ENCODE measurements at regions not wholly inside any gene's neighbourhood (a gene's known extent, or its start where the extent isn't known, plus 50 kb on each side); places are given as distances from the start of the nearest gene placed in this dataset.

DNA sequence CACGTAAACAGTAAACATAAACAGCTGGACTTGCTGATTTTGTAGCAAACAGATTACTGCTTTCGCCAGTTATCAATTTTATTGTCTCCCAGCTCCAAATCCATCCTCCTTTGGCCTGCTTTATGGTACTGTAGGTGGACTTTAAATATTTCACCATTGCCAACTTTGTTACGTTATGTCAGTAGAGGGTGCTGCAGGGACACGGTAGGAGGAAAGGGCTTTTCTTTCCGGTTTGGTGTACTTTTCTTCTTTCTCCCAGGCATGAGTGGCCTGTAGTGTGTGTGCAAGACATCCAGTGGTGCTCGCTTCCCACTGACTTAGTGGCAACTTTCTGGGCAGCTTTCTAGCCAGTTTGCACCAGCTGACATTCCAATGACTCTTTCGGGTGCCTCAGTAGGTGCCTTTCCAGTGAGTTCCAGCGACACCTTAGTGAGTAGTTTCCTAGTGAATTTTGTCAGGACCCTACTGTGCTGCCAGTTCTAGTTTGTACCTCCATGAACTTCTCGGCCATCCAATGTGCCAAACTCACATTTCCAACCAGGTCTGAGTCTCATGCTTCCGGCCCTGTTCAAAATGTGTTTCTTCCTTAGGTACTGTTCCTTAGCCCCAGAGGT is 267.6 kb upstream of the TENM4 start:
- Histone ChIP-seq H3K27me3 (ENCODE audit: control insufficient read depth in 5 of 5, insufficient read depth in 4 of 5, low read length in 5 of 5) (no peaks in the 10 kb centered on the region), H3K4me3 (ENCODE audit: low read depth in 1 of 5, low read length in 5 of 5) (no peak overlapping the region), H3K36me3 (ENCODE audit: control insufficient read depth in 5 of 5, insufficient read depth in 5 of 5, low read length in 5 of 5) (no peaks in the 10 kb centered on the region), H3K9ac (ENCODE audit: low read length in 5 of 5) (no peak overlapping the region), H3K4me1 (ENCODE audit: control insufficient read depth in 5 of 5, insufficient read depth in 5 of 5, low read length in 5 of 5) (no peaks in the 10 kb centered on the region), H3K27ac (ENCODE audit: low read depth, low read length) (no peak overlapping the region), H3K9me3 (ENCODE audit: control insufficient read depth in 5 of 5, low read length in 5 of 5) (peaks cover 0 to 24% (median 15%) of the 10 kb centered on the region in 5 donors)

DNA sequence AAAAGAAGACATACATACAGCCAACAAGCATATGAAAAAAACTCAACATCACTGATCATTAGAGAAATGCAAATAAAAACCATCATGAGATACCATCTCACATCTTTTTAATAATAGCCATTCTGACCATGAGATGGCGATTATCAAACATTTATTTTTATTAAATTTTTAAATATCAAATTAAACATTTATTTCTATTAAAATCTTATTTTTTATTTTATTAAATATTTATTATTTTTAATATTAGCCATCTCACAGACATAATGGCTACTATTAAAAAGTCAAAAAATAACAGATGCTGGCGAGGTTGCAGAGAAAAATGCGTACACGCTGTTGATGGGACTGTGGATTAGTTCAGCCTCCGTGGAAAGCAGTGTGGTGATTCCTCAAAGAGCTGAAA is 264.8 kb upstream of the TENM4 start:
- no peak overlapping the region for H3K9ac ChIP-seq (ENCODE audit: low read length in 5 of 5)
- H3K36me3 ChIP-seq (ENCODE audit: control insufficient read depth in 5 of 5, insufficient read depth in 5 of 5, low read length in 5 of 5), result no peaks in the 10 kb centered on the region
- no peaks in the 10 kb centered on the region for H3K27me3 ChIP-seq (ENCODE audit: control insufficient read depth in 5 of 5, insufficient read depth in 4 of 5, low read length in 5 of 5)
- no peak overlapping the region for H3K27ac ChIP-seq (ENCODE audit: low read depth, low read length)
- H3K4me1 ChIP-seq (ENCODE audit: control insufficient read depth in 5 of 5, insufficient read depth in 5 of 5, low read length in 5 of 5), result no peaks in the 10 kb centered on the region
- peaks cover 2 to 25% (median 14%) of the 10 kb centered on the region in 5 donors for H3K9me3 ChIP-seq (ENCODE audit: control insufficient read depth in 5 of 5, low read length in 5 of 5)
- no peak overlapping the region for H3K4me3 ChIP-seq (ENCODE audit: low read depth in 1 of 5, low read length in 5 of 5)

DNA sequence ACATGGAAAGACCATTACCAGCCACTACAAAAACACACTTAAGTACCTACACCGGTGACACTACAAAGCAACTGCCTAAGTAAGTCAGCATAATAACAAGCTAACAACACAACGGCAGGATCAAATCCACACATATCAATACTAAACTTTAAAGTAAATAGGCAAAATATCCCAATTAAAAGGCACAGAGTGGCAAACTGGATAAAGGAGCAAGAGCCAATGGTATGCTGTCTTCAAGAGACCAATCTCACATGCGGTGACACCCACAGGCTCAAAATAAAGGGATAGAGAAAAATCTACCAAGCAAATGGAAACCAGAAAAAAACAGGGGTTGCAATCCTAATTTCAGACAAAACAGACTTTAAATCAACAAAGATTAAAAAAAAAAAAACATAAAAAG is 261.5 kb upstream of the TENM4 start:
- Histone ChIP-seq H3K27ac (ENCODE audit: low read depth, low read length) (no peak overlapping the region), H3K9me3 (ENCODE audit: control insufficient read depth in 5 of 5, low read length in 5 of 5) (peaks cover 2 to 16% (median 12%) of the 10 kb centered on the region in 5 donors), H3K4me3 (ENCODE audit: low read depth in 1 of 5, low read length in 5 of 5) (peak overlapping the region in 1 of 5 donors; percentile 21), H3K36me3 (ENCODE audit: control insufficient read depth in 5 of 5, insufficient read depth in 5 of 5, low read length in 5 of 5) (no peaks in the 10 kb centered on the region), H3K9ac (ENCODE audit: low read length in 5 of 5) (no peak overlapping the region), H3K27me3 (ENCODE audit: control insufficient read depth in 5 of 5, insufficient read depth in 4 of 5, low read length in 5 of 5) (no peaks in the 10 kb centered on the region), H3K4me1 (ENCODE audit: control insufficient read depth in 5 of 5, insufficient read depth in 5 of 5, low read length in 5 of 5) (no peaks in the 10 kb centered on the region)

DNA sequence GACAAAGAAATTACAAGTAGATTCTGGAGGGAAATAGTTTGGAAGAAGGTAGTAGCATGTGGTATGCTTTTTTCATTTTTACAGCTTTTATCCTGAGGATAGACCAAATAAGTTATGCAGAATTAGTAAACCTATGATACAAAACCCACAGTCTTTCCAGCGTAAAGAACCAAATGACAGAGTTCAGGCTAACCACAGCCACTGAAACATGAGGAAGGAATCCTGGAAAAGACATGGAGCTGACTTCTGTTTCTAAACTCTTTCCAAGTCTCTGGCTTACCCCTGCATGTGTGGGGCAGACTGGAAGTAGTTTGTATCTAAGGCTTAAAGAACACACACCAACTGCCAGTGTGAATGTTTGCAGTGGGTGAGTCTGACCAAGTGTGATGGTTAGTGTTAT is 258.4 kb upstream of the TENM4 start:
- no peaks in the 10 kb centered on the region for H3K36me3 ChIP-seq (ENCODE audit: control insufficient read depth in 5 of 5, insufficient read depth in 5 of 5, low read length in 5 of 5)
- no peaks in the 10 kb centered on the region for H3K4me1 ChIP-seq (ENCODE audit: control insufficient read depth in 5 of 5, insufficient read depth in 5 of 5, low read length in 5 of 5)
- no peak overlapping the region for H3K4me3 ChIP-seq (ENCODE audit: low read depth in 1 of 5, low read length in 5 of 5)
- no peak overlapping the region for H3K9ac ChIP-seq (ENCODE audit: low read length in 5 of 5)
- no peak overlapping the region for H3K27ac ChIP-seq (ENCODE audit: low read depth, low read length)
- H3K9me3 ChIP-seq (ENCODE audit: control insufficient read depth in 5 of 5, low read length in 5 of 5), result peaks cover 2 to 16% (median 12%) of the 10 kb centered on the region in 5 donors
- no peaks in the 10 kb centered on the region for H3K27me3 ChIP-seq (ENCODE audit: control insufficient read depth in 5 of 5, insufficient read depth in 4 of 5, low read length in 5 of 5)

DNA sequence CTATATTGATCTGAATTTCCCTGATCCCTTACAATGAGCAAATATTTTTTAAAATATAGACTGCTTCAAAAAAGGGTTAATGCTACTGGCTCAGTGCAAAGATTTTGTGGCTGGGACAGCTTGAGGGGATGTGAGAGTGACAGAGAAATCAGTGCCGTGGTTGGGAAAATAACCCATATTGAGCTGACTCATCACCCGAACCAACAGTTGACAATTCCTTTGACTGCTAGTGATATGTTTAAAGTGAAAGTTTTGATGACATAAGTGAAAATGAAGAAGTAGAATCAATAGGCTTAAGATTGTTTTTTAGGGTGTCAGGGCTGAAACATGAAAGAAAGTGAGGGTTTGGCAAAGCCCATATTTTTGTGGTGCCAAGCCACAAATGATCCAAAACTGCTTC is 257.1 kb upstream of the TENM4 start:
- Histone ChIP-seq H3K27me3 (ENCODE audit: control insufficient read depth in 5 of 5, insufficient read depth in 4 of 5, low read length in 5 of 5) (no peaks in the 10 kb centered on the region), H3K9ac (ENCODE audit: low read length in 5 of 5) (no peak overlapping the region), H3K4me1 (ENCODE audit: control insufficient read depth in 5 of 5, insufficient read depth in 5 of 5, low read length in 5 of 5) (no peaks in the 10 kb centered on the region), H3K4me3 (ENCODE audit: low read depth in 1 of 5, low read length in 5 of 5) (no peak overlapping the region), H3K36me3 (ENCODE audit: control insufficient read depth in 5 of 5, insufficient read depth in 5 of 5, low read length in 5 of 5) (no peaks in the 10 kb centered on the region), H3K27ac (ENCODE audit: low read depth, low read length) (no peak overlapping the region), H3K9me3 (ENCODE audit: control insufficient read depth in 5 of 5, low read length in 5 of 5) (peaks cover 2 to 14% (median 10%) of the 10 kb centered on the region in 5 donors)

DNA sequence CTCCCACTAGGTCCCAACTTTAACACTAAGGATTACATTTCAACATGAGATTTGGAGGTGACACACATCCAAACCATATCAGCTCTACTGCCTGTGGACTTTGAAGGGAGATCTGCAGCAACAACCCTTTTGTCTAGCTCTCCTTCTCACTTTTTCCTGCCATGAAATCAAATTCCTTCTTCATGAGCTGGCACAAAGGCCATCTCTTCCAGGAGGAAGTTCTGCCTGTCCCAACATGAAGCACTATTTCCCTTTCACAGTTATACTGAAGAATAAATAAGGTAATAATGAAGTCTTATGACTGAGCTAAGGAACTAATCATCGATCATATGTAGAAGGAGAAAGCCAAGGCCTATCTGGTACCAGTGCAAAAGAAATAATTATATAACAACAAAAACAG is 253.5 kb upstream of the TENM4 start:
- no peaks in the 10 kb centered on the region for H3K27me3 ChIP-seq (ENCODE audit: control insufficient read depth in 5 of 5, insufficient read depth in 4 of 5, low read length in 5 of 5)
- no peak overlapping the region for H3K4me3 ChIP-seq (ENCODE audit: low read depth in 1 of 5, low read length in 5 of 5)
- no peaks in the 10 kb centered on the region for H3K9me3 ChIP-seq (ENCODE audit: control insufficient read depth in 5 of 5, low read length in 5 of 5)
- H3K9ac ChIP-seq (ENCODE audit: low read length in 5 of 5), result no peak overlapping the region
- no peak overlapping the region for H3K27ac ChIP-seq (ENCODE audit: low read depth, low read length)
- H3K36me3 ChIP-seq (ENCODE audit: control insufficient read depth in 5 of 5, insufficient read depth in 5 of 5, low read length in 5 of 5), result no peaks in the 10 kb centered on the region
- H3K4me1 ChIP-seq (ENCODE audit: control insufficient read depth in 5 of 5, insufficient read depth in 5 of 5, low read length in 5 of 5), result no peaks in the 10 kb centered on the region

DNA sequence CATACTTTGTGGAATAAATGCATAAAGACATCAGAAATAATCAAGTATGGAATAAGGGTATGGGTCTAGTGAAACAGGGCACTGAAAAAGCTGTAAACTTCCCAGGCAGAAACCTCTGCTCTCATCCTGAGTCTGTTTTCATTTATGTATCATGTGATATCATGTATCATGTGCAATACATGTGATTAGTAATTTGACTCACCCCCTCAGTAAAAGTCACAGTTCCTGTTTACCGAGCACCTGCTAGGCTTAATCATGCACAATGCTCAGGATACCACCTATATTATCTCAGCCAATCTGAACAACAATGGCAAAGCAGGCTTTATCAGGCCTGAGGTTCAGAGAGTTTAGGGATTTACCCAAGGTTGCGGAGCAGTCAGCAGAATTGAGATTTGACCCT is 250.6 kb upstream of the TENM4 start:
- no peak overlapping the region for H3K27ac ChIP-seq (ENCODE audit: low read depth, low read length)
- no peaks in the 10 kb centered on the region for H3K36me3 ChIP-seq (ENCODE audit: control insufficient read depth in 5 of 5, insufficient read depth in 5 of 5, low read length in 5 of 5)
- no peak overlapping the region for H3K9ac ChIP-seq (ENCODE audit: low read length in 5 of 5)
- no peaks in the 10 kb centered on the region for H3K27me3 ChIP-seq (ENCODE audit: control insufficient read depth in 5 of 5, insufficient read depth in 4 of 5, low read length in 5 of 5)
- H3K4me1 ChIP-seq (ENCODE audit: control insufficient read depth in 5 of 5, insufficient read depth in 5 of 5, low read length in 5 of 5), result peaks cover 0 to 15% (median 4%) of the 10 kb centered on the region in 5 donors
- no peak overlapping the region for H3K4me3 ChIP-seq (ENCODE audit: low read depth in 1 of 5, low read length in 5 of 5)
- no peaks in the 10 kb centered on the region for H3K9me3 ChIP-seq (ENCODE audit: control insufficient read depth in 5 of 5, low read length in 5 of 5)

DNA sequence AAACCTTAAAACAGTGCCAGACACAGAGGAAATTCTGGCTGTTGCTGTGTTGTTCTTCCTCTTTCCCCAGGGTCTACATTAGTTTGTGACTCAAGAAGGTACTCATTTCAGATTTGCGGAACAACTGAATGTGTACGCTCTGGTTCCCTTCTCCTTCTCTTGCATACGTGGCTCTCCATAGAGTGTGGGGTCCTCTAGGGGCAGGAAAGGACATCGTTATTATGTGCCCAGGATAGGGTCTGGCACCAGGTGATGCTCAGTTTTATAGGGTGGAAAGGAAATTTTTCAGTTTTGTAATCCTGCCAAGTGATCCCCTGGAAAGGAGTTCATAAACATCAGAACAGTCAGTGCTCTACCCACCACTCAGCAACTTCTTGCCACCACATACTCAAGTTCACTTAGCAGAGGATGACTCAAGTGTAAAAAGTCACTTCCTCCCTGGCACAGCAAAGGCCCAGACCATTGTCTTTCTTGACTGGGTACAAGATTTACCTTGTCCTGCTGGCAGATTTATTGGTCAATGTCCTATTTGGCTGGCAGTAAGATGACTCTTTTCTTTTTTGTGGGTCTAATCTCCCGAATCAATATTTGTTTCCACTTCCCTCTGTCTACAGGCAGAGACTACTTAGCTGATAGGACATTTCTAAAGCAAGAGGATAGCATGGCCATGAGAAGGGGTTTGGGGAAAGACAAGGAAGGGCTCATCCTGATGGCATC is 246.0 kb upstream of the TENM4 start:
- peaks cover 0 to 15% (median 4%) of the 10 kb centered on the region in 5 donors for H3K4me1 ChIP-seq (ENCODE audit: control insufficient read depth in 5 of 5, insufficient read depth in 5 of 5, low read length in 5 of 5)
- no peak overlapping the region for H3K4me3 ChIP-seq (ENCODE audit: low read depth in 1 of 5, low read length in 5 of 5)
- no peaks in the 10 kb centered on the region for H3K9me3 ChIP-seq (ENCODE audit: control insufficient read depth in 5 of 5, low read length in 5 of 5)
- H3K36me3 ChIP-seq (ENCODE audit: control insufficient read depth in 5 of 5, insufficient read depth in 5 of 5, low read length in 5 of 5), result no peaks in the 10 kb centered on the region
- no peaks in the 10 kb centered on the region for H3K27me3 ChIP-seq (ENCODE audit: control insufficient read depth in 5 of 5, insufficient read depth in 4 of 5, low read length in 5 of 5)
- no peak overlapping the region for H3K9ac ChIP-seq (ENCODE audit: low read length in 5 of 5)
- H3K27ac ChIP-seq (ENCODE audit: low read depth, low read length), result no peak overlapping the region

DNA sequence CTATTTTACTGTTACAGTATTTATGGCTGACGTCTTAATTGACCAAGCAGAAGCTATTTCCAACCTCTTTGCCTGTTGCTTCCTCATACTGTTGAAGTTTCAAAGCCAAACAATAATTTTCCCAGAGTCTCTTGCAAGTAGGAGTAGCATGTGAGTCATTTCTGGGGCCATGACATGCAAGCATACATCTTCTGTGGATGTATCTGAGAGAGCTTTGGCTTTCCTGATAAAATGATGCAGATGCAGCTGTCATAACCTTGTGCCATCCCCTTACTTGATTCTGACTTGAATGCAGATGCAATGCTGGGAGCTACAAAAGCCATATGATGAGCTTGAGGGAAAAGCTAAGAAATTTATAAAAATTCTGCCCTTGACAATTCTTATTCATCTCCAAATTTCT is 243.1 kb upstream of the TENM4 start:
- no peaks in the 10 kb centered on the region for H3K27me3 ChIP-seq (ENCODE audit: control insufficient read depth in 5 of 5, insufficient read depth in 4 of 5, low read length in 5 of 5)
- no peaks in the 10 kb centered on the region for H3K36me3 ChIP-seq (ENCODE audit: control insufficient read depth in 5 of 5, insufficient read depth in 5 of 5, low read length in 5 of 5)
- no peak overlapping the region for H3K27ac ChIP-seq (ENCODE audit: low read depth, low read length)
- H3K4me3 ChIP-seq (ENCODE audit: low read depth in 1 of 5, low read length in 5 of 5), result no peak overlapping the region
- no peak overlapping the region for H3K9ac ChIP-seq (ENCODE audit: low read length in 5 of 5)
- no peaks in the 10 kb centered on the region for H3K9me3 ChIP-seq (ENCODE audit: control insufficient read depth in 5 of 5, low read length in 5 of 5)
- peaks cover 0 to 15% (median 4%) of the 10 kb centered on the region in 5 donors for H3K4me1 ChIP-seq (ENCODE audit: control insufficient read depth in 5 of 5, insufficient read depth in 5 of 5, low read length in 5 of 5)

DNA sequence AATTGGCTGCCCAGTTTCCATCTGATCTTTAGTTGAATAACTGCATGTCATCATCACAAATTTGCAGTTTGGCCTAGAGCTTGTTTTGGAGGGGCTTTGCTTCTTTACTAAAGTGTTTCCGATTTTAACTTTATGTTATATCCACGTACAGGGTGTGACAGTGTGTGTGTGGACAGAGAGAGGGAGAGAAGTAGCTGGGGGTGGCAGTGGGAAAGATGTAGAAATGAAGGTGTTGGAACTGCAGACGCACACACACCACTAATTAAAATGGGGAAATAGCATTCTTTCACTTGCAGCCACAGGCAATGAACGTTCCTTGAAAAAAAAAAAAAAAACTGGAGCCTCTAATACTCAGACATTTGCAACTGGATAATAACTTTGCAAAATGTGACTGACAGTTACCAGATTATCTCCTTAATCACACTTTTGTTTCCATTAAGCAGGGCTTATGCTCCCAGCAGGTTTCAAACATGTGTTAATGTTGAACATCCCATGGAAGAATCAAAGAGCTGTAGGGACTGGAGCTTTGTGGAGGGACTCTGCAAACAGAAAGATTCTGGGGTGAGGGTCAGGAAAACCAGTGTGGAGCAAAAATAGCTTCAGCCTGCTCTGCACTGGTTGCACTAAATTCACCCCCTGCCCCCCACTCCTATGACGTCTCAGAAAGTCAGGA is 238.1 kb upstream of the TENM4 start:
- H3K4me3 ChIP-seq (ENCODE audit: low read depth in 1 of 5, low read length in 5 of 5), result no peak overlapping the region
- H3K27me3 ChIP-seq (ENCODE audit: control insufficient read depth in 5 of 5, insufficient read depth in 4 of 5, low read length in 5 of 5), result no peaks in the 10 kb centered on the region
- H3K27ac ChIP-seq (ENCODE audit: low read depth, low read length), result no peak overlapping the region
- H3K9ac ChIP-seq (ENCODE audit: low read length in 5 of 5), result no peak overlapping the region
- H3K36me3 ChIP-seq (ENCODE audit: control insufficient read depth in 5 of 5, insufficient read depth in 5 of 5, low read length in 5 of 5), result no peaks in the 10 kb centered on the region
- no peaks in the 10 kb centered on the region for H3K9me3 ChIP-seq (ENCODE audit: control insufficient read depth in 5 of 5, low read length in 5 of 5)
- no peaks in the 10 kb centered on the region for H3K4me1 ChIP-seq (ENCODE audit: control insufficient read depth in 5 of 5, insufficient read depth in 5 of 5, low read length in 5 of 5)

Data from subcutaneous abdominal adipose tissue (tissue), 5 donors.